ENCODE measurements at regions not wholly inside any gene's neighbourhood (a gene's known extent, or its start where the extent isn't known, plus 50 kb on each side); places are given as distances from the start of the nearest gene placed in this dataset.
"Not testable (repeated sequence)": the region's sequence is repeated elsewhere in the genome, so short reads cannot be mapped to it uniquely, and the experiment has no call there.

DNA sequence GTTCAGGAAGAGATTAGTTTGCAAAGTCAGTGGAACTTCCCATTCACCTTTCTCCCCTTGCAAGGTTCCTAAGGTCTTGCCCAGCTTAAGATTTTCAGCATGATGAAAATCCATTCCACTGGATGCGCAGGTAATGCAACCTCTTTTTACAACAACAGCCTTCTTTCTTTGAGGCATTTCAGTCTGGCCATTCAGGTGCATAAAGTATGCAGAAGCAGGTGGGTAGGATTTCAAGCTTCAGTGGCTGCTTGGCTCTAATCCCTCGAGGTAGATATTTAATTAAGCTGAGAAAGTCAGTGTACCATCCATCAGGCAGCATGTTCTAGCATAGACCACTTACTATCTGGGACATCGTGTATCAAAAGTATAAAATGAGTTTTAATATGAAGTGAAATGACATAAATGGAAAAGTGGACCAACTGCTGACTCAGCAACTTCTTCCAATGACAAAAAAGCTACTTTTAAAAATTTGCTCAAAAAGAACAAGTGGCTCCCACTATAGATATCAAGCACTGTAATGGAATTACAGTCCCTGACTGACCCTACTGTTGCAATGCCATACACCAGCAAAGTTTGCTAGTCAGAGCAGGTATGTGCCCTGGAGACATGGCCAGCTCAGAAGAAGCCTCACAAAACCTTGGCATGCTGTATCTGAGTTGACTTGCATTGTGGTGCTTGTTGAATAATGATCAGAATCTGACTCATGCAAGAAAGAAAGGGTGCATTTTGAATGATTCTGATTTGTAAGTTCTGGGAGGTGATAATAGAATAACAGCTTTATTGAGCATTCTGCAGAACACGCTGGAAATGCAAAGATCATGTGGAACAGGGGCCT, 459.9 kb upstream of the MCTP2 start:
- DNase-seq (no peak), ATAC-seq (replicated peaks) (no peak)
- Mint-ChIP-seq H3K27ac (no peak overlapping the region), H3K27me3 (no peaks in the 10 kb centered on the region), H3K9me3 (peaks cover 9 to 12% of the 10 kb centered on the region in 2 donors), H3K4me3 (no peak overlapping the region), H3K4me1 (no peaks in the 10 kb centered on the region), H3K36me3 (no peaks in the 10 kb centered on the region)

DNA sequence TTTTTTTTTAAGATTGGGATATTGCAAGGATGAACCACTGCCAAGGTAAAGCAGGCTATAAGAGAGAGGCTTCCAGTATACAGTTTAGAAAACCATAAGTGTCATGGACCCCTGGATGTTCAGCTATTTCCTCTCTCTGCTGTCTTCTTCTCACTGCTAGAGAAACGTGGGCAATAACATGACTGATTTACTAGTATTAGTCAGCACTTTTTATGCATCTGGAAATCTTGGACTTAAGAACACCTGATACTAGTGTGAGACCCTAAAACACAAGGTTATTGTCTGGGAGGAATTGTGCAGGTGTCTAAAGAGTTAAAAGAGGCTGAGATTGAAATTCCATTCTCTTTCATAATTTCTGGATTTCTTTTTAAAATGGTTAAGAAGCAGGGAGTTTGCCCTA, 460.6 kb upstream of the MCTP2 start:
- no peak overlapping the region for H3K4me3 Mint-ChIP-seq
- no peaks in the 10 kb centered on the region for H3K36me3 Mint-ChIP-seq
- no peaks in the 10 kb centered on the region for H3K4me1 Mint-ChIP-seq
- no peak overlapping the region for H3K27ac Mint-ChIP-seq
- no peak for DNase-seq
- no peak for ATAC-seq (replicated peaks)
- peaks cover 9 to 11% of the 10 kb centered on the region in 2 donors for H3K9me3 Mint-ChIP-seq
- H3K27me3 Mint-ChIP-seq = no peaks in the 10 kb centered on the region

DNA sequence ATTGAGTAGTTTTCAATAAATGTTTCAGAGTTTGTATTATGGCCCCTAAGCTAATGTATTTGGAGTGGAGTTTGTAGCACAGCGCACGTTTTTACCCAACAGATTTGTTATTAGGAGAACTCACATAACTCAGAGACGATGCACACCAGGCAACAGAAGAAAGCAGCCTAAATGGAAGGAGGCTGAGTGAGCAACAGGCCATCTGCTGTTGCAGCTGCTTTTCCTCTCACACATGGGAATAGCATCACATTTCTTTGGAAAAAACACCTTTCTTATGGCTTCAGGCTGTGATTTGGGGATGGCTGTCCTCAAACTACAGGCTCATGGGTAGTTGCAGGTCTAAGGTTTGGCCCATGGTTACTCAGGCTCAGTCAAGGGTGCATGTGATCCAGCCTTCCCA, 469.3 kb upstream of the MCTP2 start:
- no peaks in the 10 kb centered on the region for H3K4me1 Mint-ChIP-seq
- no peak overlapping the region for H3K27ac Mint-ChIP-seq
- H3K9me3 Mint-ChIP-seq = peaks cover 4 to 5% of the 10 kb centered on the region in 2 donors
- H3K36me3 Mint-ChIP-seq = no peaks in the 10 kb centered on the region
- DNase-seq = no peak
- peaks cover 0 to 6% of the 10 kb centered on the region in 2 donors for H3K27me3 Mint-ChIP-seq
- no peak for ATAC-seq (replicated peaks)
- H3K4me3 Mint-ChIP-seq = no peak overlapping the region

DNA sequence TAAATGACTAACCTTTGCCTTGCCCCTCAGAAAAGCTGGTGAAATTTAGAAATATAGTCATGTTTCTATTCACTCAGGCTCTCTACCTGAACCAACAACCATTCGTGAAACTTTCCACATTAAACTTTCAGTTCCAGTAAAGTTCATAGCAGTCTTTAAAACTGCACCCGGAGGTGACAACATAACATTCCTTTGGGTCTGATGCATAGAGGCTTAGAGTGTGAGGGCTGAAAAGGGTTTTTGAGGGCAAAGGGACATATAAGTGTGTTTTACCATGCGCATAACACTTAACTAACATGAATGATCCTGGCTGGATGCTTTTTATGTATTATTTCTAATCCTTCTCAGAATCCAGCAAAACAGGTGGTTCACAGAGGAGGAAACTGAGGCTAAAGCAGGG, 471.7 kb upstream of the MCTP2 start:
- Mint-ChIP-seq H3K36me3 (no peaks in the 10 kb centered on the region), H3K9me3 (peaks cover 3 to 11% of the 10 kb centered on the region in 2 donors), H3K4me1 (no peaks in the 10 kb centered on the region), H3K4me3 (no peak overlapping the region), H3K27ac (no peak overlapping the region), H3K27me3 (peaks cover 0 to 6% of the 10 kb centered on the region in 2 donors)
- no peak for DNase-seq
- ATAC-seq (replicated peaks) = no peak

DNA sequence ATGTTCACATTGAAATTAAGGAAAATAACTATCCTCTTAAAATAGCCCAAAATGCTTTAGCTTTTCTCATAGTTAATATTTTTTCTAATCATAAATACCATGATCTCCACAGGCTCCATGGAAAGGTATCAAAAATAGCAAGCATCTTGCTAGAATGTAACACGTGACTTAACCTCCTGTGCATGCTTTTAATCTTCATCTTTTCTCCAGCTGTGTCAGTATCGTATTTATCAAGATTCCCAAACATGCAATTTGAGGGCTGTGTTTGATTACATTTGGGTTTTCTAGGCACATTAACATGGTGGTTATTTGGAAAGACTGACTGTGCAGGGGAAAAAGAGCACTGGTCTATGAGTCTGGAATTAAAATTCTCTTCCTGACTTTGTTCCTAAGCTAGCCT, 472.5 kb upstream of the MCTP2 start:
- Mint-ChIP-seq H3K4me1 (no peaks in the 10 kb centered on the region), H3K27ac (no peak overlapping the region), H3K27me3 (peaks cover 0 to 6% of the 10 kb centered on the region in 2 donors), H3K9me3 (peaks cover 3 to 11% of the 10 kb centered on the region in 2 donors), H3K4me3 (no peak overlapping the region), H3K36me3 (no peaks in the 10 kb centered on the region)
- DNase-seq (no peak), ATAC-seq (replicated peaks) (no peak)

DNA sequence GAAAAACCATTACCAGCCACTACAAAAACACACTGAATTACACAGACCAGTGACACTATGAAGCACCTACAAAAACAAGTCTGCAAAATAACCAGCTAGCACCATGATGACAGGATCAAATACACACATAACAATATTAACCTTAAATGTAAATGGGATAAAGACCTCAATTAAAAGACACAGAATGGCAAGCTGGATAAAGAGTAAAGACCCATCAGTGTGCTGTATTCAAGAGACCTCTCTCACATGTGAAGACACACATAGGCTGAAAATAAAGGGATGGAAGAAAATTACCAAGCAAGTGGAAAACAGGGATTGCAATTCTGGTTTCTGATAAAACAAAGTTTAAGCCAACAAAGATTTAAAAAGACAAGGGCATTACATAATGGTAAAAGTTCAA, 482.7 kb upstream of the MCTP2 start:
- DNase-seq (no peak), ATAC-seq (replicated peaks) (no peak)
- no peaks in the 10 kb centered on the region for H3K4me1 Mint-ChIP-seq
- H3K36me3 Mint-ChIP-seq = no peaks in the 10 kb centered on the region
- no peak overlapping the region for H3K4me3 Mint-ChIP-seq
- no peaks in the 10 kb centered on the region for H3K27me3 Mint-ChIP-seq
- no peak overlapping the region for H3K27ac Mint-ChIP-seq
- peaks cover 13 to 18% of the 10 kb centered on the region in 2 donors for H3K9me3 Mint-ChIP-seq

DNA sequence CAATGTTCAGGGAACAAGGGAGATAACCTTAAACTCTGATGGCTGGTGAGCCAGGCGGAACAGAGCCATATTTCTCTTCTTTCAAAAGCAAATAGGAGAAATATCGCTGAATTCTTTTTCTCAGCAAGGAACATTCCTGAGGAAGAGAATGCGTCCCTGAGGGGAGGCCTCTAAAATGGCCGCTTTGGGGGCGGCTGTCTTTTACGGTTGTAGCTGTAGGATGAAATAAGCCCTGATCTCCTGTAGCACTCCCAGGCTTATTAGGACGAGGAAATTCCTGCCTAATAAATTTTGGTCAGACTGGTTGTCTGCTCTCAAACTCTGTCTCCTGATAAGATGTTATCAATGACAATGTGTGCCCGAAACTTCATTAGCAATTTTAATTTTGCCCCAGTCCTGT, 496.4 kb upstream of the MCTP2 start:
- not testable (repeated sequence) for ATAC-seq (replicated peaks); H3K27me3 Mint-ChIP-seq
- peaks cover 0 to 15% of the 10 kb centered on the region in 2 donors for H3K9me3 Mint-ChIP-seq

DNA sequence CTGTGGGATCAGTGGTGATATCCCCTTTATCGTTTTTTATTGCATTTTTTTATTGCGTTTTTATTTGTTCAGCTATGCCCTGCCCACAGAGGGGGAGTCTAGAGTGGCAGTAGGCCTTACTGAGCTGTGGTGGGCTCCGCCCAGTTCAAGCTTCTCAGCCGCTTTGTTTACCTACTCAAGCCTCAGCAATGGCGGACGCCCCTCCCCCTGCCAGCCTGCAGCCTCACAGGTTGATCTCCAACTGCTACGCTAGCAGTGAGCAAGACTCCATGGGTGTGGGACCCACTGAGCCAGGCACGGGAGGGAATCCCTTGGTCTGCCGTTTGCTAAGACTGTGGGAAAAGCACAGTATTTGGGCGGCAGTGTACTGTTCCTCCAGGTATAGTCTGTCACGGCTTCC, 500.6 kb upstream of the MCTP2 start:
- ATAC-seq (replicated peaks) (no peak), DNase-seq (no peak)
- Mint-ChIP-seq H3K27me3 (no peaks in the 10 kb centered on the region), H3K9me3 (peaks cover 6 to 21% of the 10 kb centered on the region in 2 donors), H3K36me3 (no peaks in the 10 kb centered on the region), H3K4me1 (no peaks in the 10 kb centered on the region), H3K4me3 (no peak overlapping the region), H3K27ac (no peak overlapping the region)

More for the DNA sequence above, 496.4 kb upstream of the MCTP2 start:
- H3K27ac Mint-ChIP-seq, H3K36me3 Mint-ChIP-seq, H3K4me3 Mint-ChIP-seq, H3K4me1 Mint-ChIP-seq, DNase-seq: not testable (repeated sequence)

DNA sequence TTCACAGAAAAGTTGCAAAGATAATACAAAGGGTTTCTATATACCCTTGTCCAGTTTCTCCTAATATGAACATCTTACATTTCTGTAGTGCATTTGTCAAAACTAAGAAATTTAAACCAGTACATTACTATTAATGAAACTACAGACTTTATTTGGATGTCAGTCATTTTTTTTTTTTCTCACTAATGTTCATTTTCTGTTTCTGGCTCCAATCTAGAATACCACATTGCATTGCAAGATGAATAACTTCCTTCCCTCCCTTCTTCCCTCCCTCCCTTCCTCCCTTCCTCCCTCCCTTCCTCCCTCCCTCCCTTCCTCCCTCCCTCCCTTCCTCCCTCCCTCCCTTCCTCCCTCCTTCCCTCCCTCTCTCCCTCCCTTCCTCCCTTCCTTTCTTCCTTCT, 509.2 kb upstream of the MCTP2 start:
- Mint-ChIP-seq H3K4me3 (no peak overlapping the region), H3K27me3 (no peaks in the 10 kb centered on the region), H3K4me1 (no peaks in the 10 kb centered on the region), H3K36me3 (no peaks in the 10 kb centered on the region), H3K9me3 (peaks cover 0 to 3% of the 10 kb centered on the region in 2 donors), H3K27ac (no peak overlapping the region)
- DNase-seq (no peak), ATAC-seq (replicated peaks) (no peak)

DNA sequence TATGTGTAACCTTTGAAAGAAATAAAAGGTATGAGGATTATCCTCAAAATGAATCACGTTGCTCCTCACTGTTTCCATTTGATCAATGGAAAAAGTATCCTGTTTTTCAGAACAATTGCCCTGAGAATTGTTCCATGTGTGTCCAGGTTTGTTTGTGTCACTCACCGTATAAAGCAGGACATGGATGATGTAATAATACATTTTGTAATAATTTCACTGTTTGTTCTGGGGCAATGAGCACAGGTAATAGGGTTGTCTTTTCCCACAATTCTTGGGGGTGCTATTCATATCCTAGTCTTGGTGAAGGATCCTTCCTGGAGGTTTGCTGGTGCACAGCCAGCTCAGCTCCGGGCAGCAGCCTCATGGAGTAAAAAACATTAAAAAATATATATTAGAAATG, 510.8 kb upstream of the MCTP2 start:
- Mint-ChIP-seq H3K4me3 (no peak overlapping the region), H3K36me3 (no peaks in the 10 kb centered on the region), H3K27ac (no peak overlapping the region), H3K27me3 (no peaks in the 10 kb centered on the region), H3K9me3 (peaks cover 0 to 3% of the 10 kb centered on the region in 2 donors), H3K4me1 (no peaks in the 10 kb centered on the region)
- DNase-seq (no peak), ATAC-seq (replicated peaks) (no peak)

DNA sequence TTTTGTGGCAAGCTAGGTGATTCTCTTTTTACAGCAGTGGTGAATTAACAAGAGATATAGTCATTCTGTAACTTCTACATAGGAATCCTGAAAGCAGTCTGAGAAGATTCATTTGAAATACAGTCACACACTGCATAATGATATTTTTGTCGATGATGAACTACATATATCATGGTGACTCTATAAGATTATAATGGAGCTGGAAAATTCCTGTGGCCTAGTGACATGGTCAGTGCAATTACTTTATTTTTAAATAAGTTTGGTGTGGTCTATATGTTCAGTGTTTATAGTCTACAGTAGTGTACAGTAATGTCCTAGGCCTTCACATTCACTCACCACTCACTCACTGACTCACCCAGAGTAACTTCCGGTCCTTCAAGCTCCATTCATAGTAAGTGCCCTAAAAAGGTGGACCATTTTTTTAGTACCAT, 511.4 kb upstream of the MCTP2 start:
- no peaks in the 10 kb centered on the region for H3K4me1 Mint-ChIP-seq
- DNase-seq (no peak), ATAC-seq (replicated peaks) (no peak)
- no peaks in the 10 kb centered on the region for H3K36me3 Mint-ChIP-seq
- H3K27me3 Mint-ChIP-seq = no peaks in the 10 kb centered on the region
- H3K27ac Mint-ChIP-seq = no peak overlapping the region
- H3K9me3 Mint-ChIP-seq = peaks cover 0 to 3% of the 10 kb centered on the region in 2 donors
- no peak overlapping the region for H3K4me3 Mint-ChIP-seq

DNA sequence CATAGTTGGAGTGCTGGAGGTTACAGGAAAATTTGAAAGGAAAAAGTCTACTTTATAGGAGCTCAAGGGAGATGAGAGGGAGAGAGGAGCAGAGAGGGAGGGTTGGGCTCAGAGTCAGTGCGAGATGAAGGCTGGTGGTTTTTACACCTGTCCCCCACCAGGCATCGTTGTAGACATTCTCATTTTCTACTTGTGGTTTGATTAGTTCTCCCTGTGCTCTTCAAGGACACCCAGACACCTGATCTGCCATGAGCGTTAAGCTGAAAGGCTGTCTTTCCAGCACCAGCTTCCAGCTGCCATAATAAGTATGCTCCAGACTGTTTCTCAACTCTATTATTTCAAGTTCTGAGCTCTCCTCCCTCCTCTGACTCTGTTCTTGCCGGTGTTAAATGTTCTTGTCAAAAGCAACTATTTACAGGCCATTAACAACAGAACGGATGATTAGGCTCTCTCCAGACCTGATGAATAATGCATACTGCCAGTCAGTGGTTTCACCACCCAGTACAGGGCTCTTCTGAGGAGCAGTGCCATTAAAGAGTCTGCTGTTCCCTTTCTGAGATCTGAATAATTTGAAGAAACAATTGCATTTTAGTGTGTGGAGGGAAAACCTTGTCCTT, 514.6 kb upstream of the MCTP2 start:
- Mint-ChIP-seq H3K27ac (no peak overlapping the region), H3K4me1 (no peaks in the 10 kb centered on the region), H3K36me3 (no peaks in the 10 kb centered on the region), H3K4me3 (no peak overlapping the region), H3K9me3 (no peaks in the 10 kb centered on the region), H3K27me3 (no peaks in the 10 kb centered on the region)
- DNase-seq = no peak
- no peak for ATAC-seq (replicated peaks)

DNA sequence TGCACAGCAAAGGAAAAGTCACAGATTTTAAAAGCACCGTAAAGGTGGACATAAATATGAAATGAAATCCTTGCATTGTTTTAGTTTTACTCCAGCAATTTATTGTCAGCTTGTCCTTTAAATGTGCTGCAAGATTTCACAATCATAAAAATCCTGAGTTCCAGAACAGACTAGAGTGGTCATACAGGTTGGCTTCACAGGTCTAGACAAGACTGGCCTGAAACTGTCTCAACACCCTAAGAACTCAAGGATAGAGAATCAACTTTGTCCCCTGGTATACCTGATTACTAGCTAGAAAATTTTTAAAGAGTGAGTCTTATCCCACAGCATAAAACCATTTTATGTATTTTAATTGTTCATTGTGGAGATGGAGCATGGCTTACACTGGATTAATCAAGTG, 521.7 kb upstream of the MCTP2 start:
- Mint-ChIP-seq H3K27me3 (no peaks in the 10 kb centered on the region), H3K36me3 (no peaks in the 10 kb centered on the region), H3K27ac (no peak overlapping the region), H3K4me1 (no peaks in the 10 kb centered on the region), H3K4me3 (no peak overlapping the region), H3K9me3 (no peaks in the 10 kb centered on the region)
- DNase-seq (no peak), ATAC-seq (replicated peaks) (no peak)

DNA sequence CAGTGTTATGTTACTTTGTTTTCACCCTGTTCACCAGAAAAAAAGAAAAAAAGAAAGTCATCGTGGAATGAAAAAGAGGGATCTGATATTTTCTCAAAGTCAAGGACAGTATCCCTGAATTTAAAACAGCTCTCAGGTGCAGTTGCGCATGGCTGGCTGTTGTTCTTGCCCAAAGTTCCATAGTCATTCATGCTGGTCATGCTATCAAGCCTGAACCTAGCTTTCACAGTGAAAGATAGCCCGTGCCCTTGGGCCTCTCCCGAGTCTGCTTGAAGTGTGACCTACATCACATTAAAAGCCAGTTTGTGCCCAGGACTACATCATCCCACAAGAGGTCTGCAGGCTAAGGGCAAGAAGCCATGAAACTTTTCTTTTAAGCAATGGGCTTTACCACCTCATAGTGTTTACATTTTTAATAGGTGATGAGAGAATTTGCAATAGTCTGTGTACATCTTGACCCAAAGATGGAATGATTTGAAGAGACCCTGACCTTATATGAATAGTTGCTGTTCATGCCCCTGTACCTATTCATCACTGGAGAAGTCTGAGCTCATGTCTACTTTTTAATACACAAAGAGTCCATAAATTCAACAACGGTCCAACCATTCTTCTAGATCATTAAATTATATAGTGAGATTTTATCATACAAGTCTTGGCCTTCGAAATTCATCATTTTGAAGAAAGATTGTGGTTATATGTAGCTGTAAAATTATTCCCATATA, 522.5 kb upstream of the MCTP2 start:
- H3K4me3 Mint-ChIP-seq = no peak overlapping the region
- H3K27me3 Mint-ChIP-seq = no peaks in the 10 kb centered on the region
- no peaks in the 10 kb centered on the region for H3K4me1 Mint-ChIP-seq
- H3K9me3 Mint-ChIP-seq = no peaks in the 10 kb centered on the region
- no peak overlapping the region for H3K27ac Mint-ChIP-seq
- ATAC-seq (replicated peaks) (no peak), DNase-seq (no peak)
- H3K36me3 Mint-ChIP-seq = no peaks in the 10 kb centered on the region

DNA sequence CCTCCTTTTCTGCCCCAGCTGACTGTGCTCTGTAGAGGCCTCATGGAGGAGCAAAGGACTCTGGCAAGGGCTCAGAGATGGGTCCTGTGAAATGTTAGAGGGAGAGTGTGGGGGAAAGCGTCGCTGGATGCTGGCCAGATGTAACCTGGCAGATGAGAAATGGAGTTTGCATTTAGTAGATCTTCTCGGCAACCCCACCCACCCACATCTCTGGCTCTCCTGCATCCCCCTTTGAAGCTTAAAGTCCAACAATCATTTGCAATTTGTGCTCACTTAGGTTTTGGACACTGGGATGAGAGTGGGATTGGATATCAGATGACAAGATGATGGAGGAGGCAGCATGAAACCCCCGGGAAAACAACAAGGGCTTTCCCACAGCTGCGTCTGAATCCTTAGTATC, 523.6 kb upstream of the MCTP2 start:
- no peaks in the 10 kb centered on the region for H3K4me1 Mint-ChIP-seq
- H3K27me3 Mint-ChIP-seq = no peaks in the 10 kb centered on the region
- no peak overlapping the region for H3K4me3 Mint-ChIP-seq
- ATAC-seq (replicated peaks) (no peak), DNase-seq (no peak)
- peaks cover under 1 to 4% of the 10 kb centered on the region in 2 donors for H3K9me3 Mint-ChIP-seq
- H3K27ac Mint-ChIP-seq = no peak overlapping the region
- H3K36me3 Mint-ChIP-seq = no peaks in the 10 kb centered on the region

All from stimulated activated naive B cell treated with anti-CD40 and anti-IgM and Interleukin-4, amounts not matched to agents 10 μg/mL and 1 μg/mL and 100 μg/mL, for 72 hours (primary cell).